Stimulated activated CD8-positive, alpha-beta memory T cell treated with anti-CD3 and anti-CD28 coated beads, Interleukin-7, amount 100 ng/mL, for 4 hours (primary cell): ENCODE measurements at regions not wholly inside any gene's neighbourhood (a gene's known extent, or its start where the extent isn't known, plus 50 kb on each side); places are given as distances from the start of the nearest gene placed in this dataset.
"Not testable (repeated sequence)": the region's sequence is repeated elsewhere in the genome, so short reads cannot be mapped to it uniquely, and the experiment has no call there.

Source experiments
- DNase-seq, 2 donors: peaks; one replicate each; pipeline ENCODE4 v3.0.0-alpha.2; 2020; ENCODE audit warnings: low read depth in 2 of 2

GRCh38 chr5:173667702-173668101 lies 51.3 kb upstream of the BOD1 start:
- no peak for DNase-seq

- no peak for DNase-seq
Measured at GRCh38 chr5:173668245-173668800, 51.9 kb upstream of the BOD1 start.

GRCh38 chr5:173668910-173669309 lies 52.5 kb upstream of the BOD1 start:
- no peak for DNase-seq

GRCh38 chr5:173669483-173669882 lies 53.0 kb upstream of the BOD1 start:
- DNase-seq: no peak

GRCh38 chr5:173670130-173670651 lies 53.7 kb upstream of the BOD1 start:
- no peak for DNase-seq

- no peak for DNase-seq
Measured at GRCh38 chr5:173670791-173671120, 54.3 kb upstream of the BOD1 start.

GRCh38 chr5:173671121-173671949 lies 54.9 kb upstream of the BOD1 start:
- DNase-seq: no peak

- DNase-seq: no peak
Measured at GRCh38 chr5:173672166-173672565, 55.7 kb upstream of the BOD1 start.

- DNase-seq: no peak
Measured at GRCh38 chr5:173672891-173673290, 56.4 kb upstream of the BOD1 start.

- no peak for DNase-seq
Measured at GRCh38 chr5:173673295-173674101, 57.0 kb upstream of the BOD1 start.

- DNase-seq: no peak
Measured at GRCh38 chr5:173675287-173675996, 59.0 kb upstream of the BOD1 start.

GRCh38 chr5:173676375-173676774 lies 59.9 kb upstream of the BOD1 start:
- no peak for DNase-seq

GRCh38 chr5:173677125-173677672 lies 60.7 kb upstream of the BOD1 start:
- DNase-seq: no peak

GRCh38 chr5:173679909-173680630 lies 63.6 kb upstream of the BOD1 start:
- DNase-seq: no peak

GRCh38 chr5:173680660-173681242 lies 64.3 kb upstream of the BOD1 start:
- DNase-seq: no peak

GRCh38 chr5:173682313-173682712 lies 65.9 kb upstream of the BOD1 start:
- no peak for DNase-seq

- DNase-seq: not testable (repeated sequence)
Measured at GRCh38 chr5:173684535-173684934, 68.1 kb upstream of the BOD1 start.

- no peak for DNase-seq
Measured at GRCh38 chr5:173686950-173687349, 70.5 kb upstream of the BOD1 start.

GRCh38 chr5:173688703-173689102 lies 72.3 kb upstream of the BOD1 start:
- no peak for DNase-seq

- DNase-seq: no peak
Measured at GRCh38 chr5:173689171-173689736, 72.8 kb upstream of the BOD1 start.
